K562 (cell line): ENCODE measurements at regions not wholly inside any gene's neighbourhood (a gene's known extent, or its start where the extent isn't known, plus 50 kb on each side); places are given as distances from the start of the nearest gene placed in this dataset.

ENCODE experiments used
- ATAC-seq: fragments of 200-7000 bp; cut with Tn5 transposase; 3 replicates; pipeline ENCODE4 v1.9.1; 2020; ENCODE audit warnings: moderate library complexity
- BruUV-seq: library from RNA; stranded (reverse); fragments of 400-500 nt; replicated peaks from 2 replicates; lab custom pipeline; 2021; lab: Mats Ljungman, UMichigan
- CTCF ChIA-PET: fragments of 300-600 bp; formaldehyde crosslinking; extraction: SDS; loops from one replicate; lab custom pipeline; 2021; ENCODE audit warnings: low intra/inter-chr PET ratio; lab: Yijun Ruan, JAX
- POLR2A ChIA-PET: fragments of 300-600, 350-650 bp; sonication (Branson Sonifier 250); formaldehyde crosslinking; extraction: SDS; loops from one replicate; lab custom pipeline; 2021; ENCODE audit warnings: antibody characterized with exemption, inconsistent platforms; lab: Yijun Ruan, JAX
- DNase-seq, 4 experiments: peaks; one replicate each; pipeline versions ENCODE4 v3.0.0 to v3.0.0-alpha.2; 2011 to 2018; ENCODE audit warnings: low spot score in 3 of 4, mixed read lengths in 3 of 4; ENCODE audit errors: extremely low read depth in 1 of 4
- FAIRE-seq: peaks from 2 replicates; lab custom pipeline; 2011; peaks lifted over from hg19 to GRCh38; lab: Jason Lieb, UNC
- H2AFZ ChIP-seq: 2 replicates; pipeline ENCODE4 v1.6.0; 2011; ENCODE audit warnings: low read depth, low read length, control low read depth, inconsistent platforms
- H3K27ac ChIP-seq: fragments of 200-600 bp; 3 replicates; pipeline ENCODE4 v1.8.0; 2011; ENCODE audit warnings: low read depth, mild to moderate bottlenecking, control low read depth, inconsistent platforms, low read length, moderate library complexity, mixed read lengths; ENCODE audit errors: extremely low read depth
- H3K27me3 ChIP-seq, 2 experiments: fragments of 300-600 bp in 1 of 2; 2 replicates in 1 of 2; 3 replicates in 1 of 2; pipeline versions ENCODE4 v1.6.0 to v1.8.0; 2011; ENCODE audit warnings: inconsistent platforms in 2 of 2, low read length in 2 of 2, mild to moderate bottlenecking in 1 of 2, mixed read lengths in 1 of 2, moderate library complexity in 1 of 2; ENCODE audit not compliant: control insufficient read depth in 2 of 2, insufficient read depth in 2 of 2
- H3K36me3 ChIP-seq: fragments of 300-600 bp; 3 replicates; pipeline ENCODE4 v1.8.0; 2011; ENCODE audit warnings: mild to moderate bottlenecking, low read length, inconsistent platforms; ENCODE audit not compliant: control insufficient read depth, insufficient read depth
- H3K4me1 ChIP-seq, 2 experiments: fragments of 200-600 bp in 1 of 2; replicated peaks in 1 of 2; 2 replicates in 1 of 2; 3 replicates in 1 of 2; pipeline versions ENCODE4 v1.5.1 to v1.8.0; 2011; ENCODE audit warnings: inconsistent platforms in 2 of 2, low read length in 2 of 2, mild to moderate bottlenecking in 1 of 2, mixed read lengths in 1 of 2, moderate library complexity in 1 of 2; ENCODE audit not compliant: control insufficient read depth in 2 of 2, insufficient read depth in 2 of 2
- H3K4me2 ChIP-seq: 2 replicates; pipeline ENCODE4 v1.6.1; 2011; ENCODE audit warnings: low read length, control low read depth, inconsistent platforms, mixed read lengths; ENCODE audit not compliant: insufficient read depth
- H3K4me3 ChIP-seq: fragments of 200-600 bp; sonication (generic), shearing (Covaris generic); 2 replicates; pipeline ENCODE4 v1.5.1; 2016; ENCODE audit warnings: control low read depth, inconsistent platforms
- H3K79me2 ChIP-seq: fragments of 200-600 bp; 3 replicates; pipeline ENCODE4 v1.8.0; 2011; ENCODE audit warnings: low read length, inconsistent platforms; ENCODE audit not compliant: control insufficient read depth, insufficient read depth
- H3K9ac ChIP-seq, 2 experiments: 2 replicates each; pipeline versions ENCODE4 v1.6.0 to v1.6.1; 2011; ENCODE audit warnings: low read depth in 2 of 2, low read length in 2 of 2, control low read depth in 1 of 2, inconsistent platforms in 1 of 2, mild to moderate bottlenecking in 1 of 2, mixed read lengths in 1 of 2; ENCODE audit not compliant: insufficient read depth in 1 of 2
- H3K9me1 ChIP-seq: one replicate; pipeline ENCODE4 v1.6.0; 2011; ENCODE audit warnings: inconsistent platforms, mild to moderate bottlenecking, low read length, moderate library complexity; ENCODE audit not compliant: control insufficient read depth, insufficient read depth
- H3K9me3 ChIP-seq: replicated peaks from 2 replicates; pipeline ENCODE4 v1.5.1; 2011; ENCODE audit warnings: low read depth, low read length, inconsistent platforms; ENCODE audit not compliant: control insufficient read depth, insufficient read depth
- H4K20me1 ChIP-seq: replicated peaks from 2 replicates; pipeline ENCODE4 v1.6.1; 2011; ENCODE audit warnings: low read length, inconsistent platforms, mixed read lengths; ENCODE audit not compliant: control insufficient read depth, insufficient read depth
- DDX20 ChIP-seq: fragments of 450-650 bp; IDR thresholded peaks from 2 replicates; pipeline ENCODE4 v1.6.1; 2016; ENCODE audit warnings: missing genetic modification characterization, low read depth, mild to moderate bottlenecking, missing compliant biosample characterization, moderate library complexity
- ZFX ChIP-seq: sonication (generic); formaldehyde crosslinking; IDR thresholded peaks from 2 replicates; pipeline ENCODE4 v1.8.0; 2022; ENCODE audit warnings: mild to moderate bottlenecking, missing genetic modification reagents, moderate library complexity
- ZNF197 ChIP-seq: fragments of 200-800 bp; sonication (Bioruptor generic); IDR thresholded peaks from 2 replicates; pipeline ENCODE4 v1.6.1; 2016; ENCODE audit warnings: low read depth, missing genetic modification characterization, missing compliant biosample characterization
- ZNF41 ChIP-seq: fragments of 250-450 bp; sonication (Bioruptor Pico); conservative IDR thresholded peaks from 2 replicates; pipeline ENCODE4 v1.4.0; 2020; ENCODE audit warnings: mild to moderate bottlenecking
- WGBS: fragments of 100-300 bp; shearing (Covaris generic); methylation state at CpG from one replicate; pipeline ENCODE4 v1.1.6; 2016; ENCODE audit warnings: low coverage, mixed read lengths; ENCODE audit not compliant: insufficient coverage; ENCODE audit errors: missing lambda C conversion rate; 5-methylcytosine and 5-hydroxymethylcytosine counted together
- in situ Hi-C: fragments of 300-500 bp; cut with MboI; formaldehyde crosslinking; loops from 4 replicates; pipeline ENCODE4 v1.15.0; 2018; ENCODE audit warnings: inconsistent platforms, mixed read lengths
- intact Hi-C: fragments of 100-400 bp; cut with micrococcal nuclease; formaldehyde crosslinking; loops from 2 replicates; pipeline ENCODE4 v1.14.2; 2022
- TF ChIP-seq, protein P1 (sequence below): sonication (generic); formaldehyde crosslinking; IDR thresholded peaks from 2 replicates; pipeline ENCODE4 v1.8.1; 2023; ENCODE audit warnings: mild to moderate bottlenecking, missing genetic modification reagents
- TF ChIP-seq, protein P2 (sequence below), 3 experiments: fragments of 200-800 bp in 1 of 3; fragments of 250-450 bp in 1 of 3; fragments of 450-650 bp in 1 of 3; sonication (Bioruptor Pico) in 1 of 3; sonication (Bioruptor generic) in 1 of 3; formaldehyde crosslinking in 1 of 3; IDR thresholded peaks; 2 replicates each; pipeline versions ENCODE4 v1.6.1 to v1.8.0; 2016 to 2022; ENCODE audit warnings: mild to moderate bottlenecking in 2 of 3, missing genetic modification characterization in 2 of 3, missing compliant biosample characterization in 1 of 3, moderate library complexity in 1 of 3
- TF ChIP-seq, protein P3 (sequence below): fragments of 250-450 bp; sonication (Bioruptor Pico); IDR thresholded peaks from 2 replicates; pipeline ENCODE4 v1.8.0; 2021; ENCODE audit warnings: moderate library complexity, mild to moderate bottlenecking, inconsistent platforms

DNA sequence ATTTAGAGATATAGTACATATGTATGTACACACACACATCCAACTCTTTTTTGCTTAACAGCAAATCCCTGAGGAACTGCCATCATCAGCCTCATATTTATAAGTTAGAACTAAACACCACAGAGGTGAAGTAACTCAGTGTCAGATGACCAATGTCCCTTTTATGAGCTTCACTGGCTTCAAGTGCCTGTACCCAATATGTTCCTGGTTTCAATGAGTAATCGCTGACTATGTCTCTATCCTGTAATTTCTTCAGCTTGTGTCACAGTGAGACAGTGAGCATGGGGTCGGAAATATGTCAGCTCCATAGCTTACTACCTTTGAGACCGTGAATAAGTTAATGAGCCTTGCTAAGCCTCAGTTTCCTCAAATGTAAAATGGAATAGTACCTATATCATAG, 136.2 kb upstream of the RASGEF1B start:
- Histone ChIP-seq H3K4me1 (no peaks in the 10 kb centered on the region), H3K9me1 (no peaks in the 10 kb centered on the region), H4K20me1 (no peaks in the 10 kb centered on the region), H3K4me3 (no peak overlapping the region), H3K9me3 (no peaks in the 10 kb centered on the region), H3K27ac (no peak overlapping the region), H3K27me3 (no peaks in the 10 kb centered on the region), H2AFZ (no peak overlapping the region), H3K79me2 (no peaks in the 10 kb centered on the region), H3K4me2 (no peak overlapping the region), H3K36me3 (no peaks in the 10 kb centered on the region), H3K9ac (no peak overlapping the region)
- CTCF ChIA-PET = no interaction called here
- intact Hi-C loops (no loop called here), in situ Hi-C loops (no loop called here)
- TF ChIP-seq, protein P1, sequence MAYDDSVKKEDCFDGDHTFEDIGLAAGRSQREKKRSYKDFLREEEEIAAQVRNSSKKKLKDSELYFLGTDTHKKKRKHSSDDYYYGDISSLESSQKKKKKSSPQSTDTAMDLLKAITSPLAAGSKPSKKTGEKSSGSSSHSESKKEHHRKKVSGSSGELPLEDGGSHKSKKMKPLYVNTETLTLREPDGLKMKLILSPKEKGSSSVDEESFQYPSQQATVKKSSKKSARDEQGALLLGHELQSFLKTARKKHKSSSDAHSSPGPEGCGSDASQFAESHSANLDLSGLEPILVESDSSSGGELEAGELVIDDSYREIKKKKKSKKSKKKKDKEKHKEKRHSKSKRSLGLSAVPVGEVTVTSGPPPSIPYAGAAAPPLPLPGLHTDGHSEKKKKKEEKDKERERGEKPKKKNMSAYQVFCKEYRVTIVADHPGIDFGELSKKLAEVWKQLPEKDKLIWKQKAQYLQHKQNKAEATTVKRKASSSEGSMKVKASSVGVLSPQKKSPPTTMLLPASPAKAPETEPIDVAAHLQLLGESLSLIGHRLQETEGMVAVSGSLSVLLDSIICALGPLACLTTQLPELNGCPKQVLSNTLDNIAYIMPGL (CRISPR knock-in tag) = no peak
- TF ChIP-seq DDX20 (tag) = no peak
- TF ChIP-seq ZNF41 = no peak
- no peak for TF ChIP-seq ZNF197 (CRISPR knock-in tag)
- TF ChIP-seq ZFX (CRISPR knock-in tag) = no peak
- TF ChIP-seq, protein P2, sequence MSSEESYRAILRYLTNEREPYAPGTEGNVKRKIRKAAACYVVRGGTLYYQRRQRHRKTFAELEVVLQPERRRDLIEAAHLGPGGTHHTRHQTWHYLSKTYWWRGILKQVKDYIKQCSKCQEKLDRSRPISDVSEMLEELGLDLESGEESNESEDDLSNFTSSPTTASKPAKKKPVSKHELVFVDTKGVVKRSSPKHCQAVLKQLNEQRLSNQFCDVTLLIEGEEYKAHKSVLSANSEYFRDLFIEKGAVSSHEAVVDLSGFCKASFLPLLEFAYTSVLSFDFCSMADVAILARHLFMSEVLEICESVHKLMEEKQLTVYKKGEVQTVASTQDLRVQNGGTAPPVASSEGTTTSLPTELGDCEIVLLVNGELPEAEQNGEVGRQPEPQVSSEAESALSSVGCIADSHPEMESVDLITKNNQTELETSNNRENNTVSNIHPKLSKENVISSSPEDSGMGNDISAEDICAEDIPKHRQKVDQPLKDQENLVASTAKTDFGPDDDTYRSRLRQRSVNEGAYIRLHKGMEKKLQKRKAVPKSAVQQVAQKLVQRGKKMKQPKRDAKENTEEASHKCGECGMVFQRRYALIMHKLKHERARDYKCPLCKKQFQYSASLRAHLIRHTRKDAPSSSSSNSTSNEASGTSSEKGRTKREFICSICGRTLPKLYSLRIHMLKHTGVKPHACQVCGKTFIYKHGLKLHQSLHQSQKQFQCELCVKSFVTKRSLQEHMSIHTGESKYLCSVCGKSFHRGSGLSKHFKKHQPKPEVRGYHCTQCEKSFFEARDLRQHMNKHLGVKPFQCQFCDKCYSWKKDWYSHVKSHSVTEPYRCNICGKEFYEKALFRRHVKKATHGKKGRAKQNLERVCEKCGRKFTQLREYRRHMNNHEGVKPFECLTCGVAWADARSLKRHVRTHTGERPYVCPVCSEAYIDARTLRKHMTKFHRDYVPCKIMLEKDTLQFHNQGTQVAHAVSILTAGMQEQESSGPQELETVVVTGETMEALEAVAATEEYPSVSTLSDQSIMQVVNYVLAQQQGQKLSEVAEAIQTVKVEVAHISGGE (CRISPR knock-in tag; IDR thresholded peaks at IDR 0.05) = no peak
- TF ChIP-seq, protein P3, sequence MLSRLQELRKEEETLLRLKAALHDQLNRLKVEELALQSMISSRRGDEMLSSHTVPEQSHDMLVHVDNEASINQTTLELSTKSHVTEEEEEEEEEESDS (CRISPR knock-in tag) = no peak
- POLR2A ChIA-PET = interaction anchor here (0.9 kb wide), 1 partner anchor 236 kb away, joined by 3 read pairs; no protein-coding TSS in a partner anchor
- no TSS peak for BruUV-seq
- no peak for FAIRE-seq
- ATAC-seq = no peak
- 3% methylated on average over 3 of the region's 3 CpGs for WGBS
- DNase-seq = no peak
